ENCODE measurements at regions not wholly inside any gene's neighbourhood (a gene's known extent, or its start where the extent isn't known, plus 50 kb on each side); places are given as distances from the start of the nearest gene placed in this dataset.

DNA sequence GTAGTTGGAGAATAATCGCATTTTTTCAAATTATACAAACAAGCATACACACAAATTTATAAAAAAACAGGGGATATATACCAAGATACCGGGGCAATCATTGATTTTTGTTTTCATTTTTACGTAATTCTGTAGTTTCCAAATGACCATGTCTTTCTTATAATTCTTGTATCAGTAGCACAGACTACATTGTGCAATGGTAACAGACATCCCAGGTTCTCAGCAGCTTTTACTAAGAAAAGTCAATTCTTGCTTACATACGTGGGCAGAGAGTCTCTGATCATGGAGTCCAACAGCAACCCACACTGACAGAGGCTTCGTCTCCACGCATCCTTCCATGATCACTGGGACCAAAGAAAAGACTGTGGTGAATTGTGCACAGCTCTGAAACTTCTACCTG lies 441.3 kb downstream of the TBL1XR1 start:
- TF ChIP-seq, protein P1, sequence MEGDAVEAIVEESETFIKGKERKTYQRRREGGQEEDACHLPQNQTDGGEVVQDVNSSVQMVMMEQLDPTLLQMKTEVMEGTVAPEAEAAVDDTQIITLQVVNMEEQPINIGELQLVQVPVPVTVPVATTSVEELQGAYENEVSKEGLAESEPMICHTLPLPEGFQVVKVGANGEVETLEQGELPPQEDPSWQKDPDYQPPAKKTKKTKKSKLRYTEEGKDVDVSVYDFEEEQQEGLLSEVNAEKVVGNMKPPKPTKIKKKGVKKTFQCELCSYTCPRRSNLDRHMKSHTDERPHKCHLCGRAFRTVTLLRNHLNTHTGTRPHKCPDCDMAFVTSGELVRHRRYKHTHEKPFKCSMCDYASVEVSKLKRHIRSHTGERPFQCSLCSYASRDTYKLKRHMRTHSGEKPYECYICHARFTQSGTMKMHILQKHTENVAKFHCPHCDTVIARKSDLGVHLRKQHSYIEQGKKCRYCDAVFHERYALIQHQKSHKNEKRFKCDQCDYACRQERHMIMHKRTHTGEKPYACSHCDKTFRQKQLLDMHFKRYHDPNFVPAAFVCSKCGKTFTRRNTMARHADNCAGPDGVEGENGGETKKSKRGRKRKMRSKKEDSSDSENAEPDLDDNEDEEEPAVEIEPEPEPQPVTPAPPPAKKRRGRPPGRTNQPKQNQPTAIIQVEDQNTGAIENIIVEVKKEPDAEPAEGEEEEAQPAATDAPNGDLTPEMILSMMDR (conservative IDR thresholded peaks at IDR 0.05), result no peak
- Mint-ChIP-seq H3K36me3 (ENCODE audit: low read depth) (no peaks in the 10 kb centered on the region), H3K9me3 (no peaks in the 10 kb centered on the region), H3K27me3 (ENCODE audit: low read depth) (no peaks in the 10 kb centered on the region), H3K4me1 (no peaks in the 10 kb centered on the region), H3K4me3 (no peak overlapping the region), H3K27ac (ENCODE audit: unreplicated experiment) (no peak overlapping the region)
- no peak for DNase-seq (ENCODE audit: low read depth, low spot score)

DNA sequence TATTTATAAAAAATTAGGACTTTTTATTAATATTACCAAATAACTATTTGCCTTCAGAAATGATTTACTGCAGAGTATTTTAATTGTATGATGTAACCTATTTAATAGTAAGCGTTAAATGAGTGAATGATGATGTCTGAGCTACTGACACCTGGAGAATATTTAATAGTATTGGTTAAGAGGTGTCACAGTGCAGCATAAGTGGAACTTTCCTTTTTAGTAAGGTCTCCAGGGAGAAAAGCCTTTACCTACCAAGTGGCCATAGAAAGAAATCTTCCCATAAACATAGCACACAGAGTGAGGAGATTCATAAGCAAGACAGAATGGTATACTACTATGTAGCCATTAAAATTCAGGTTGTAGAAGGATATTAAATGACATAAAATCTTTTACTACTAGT lies 441.7 kb downstream of the TBL1XR1 start:
- Mint-ChIP-seq H3K27ac (ENCODE audit: unreplicated experiment) (no peak overlapping the region), H3K36me3 (ENCODE audit: low read depth) (no peaks in the 10 kb centered on the region), H3K27me3 (ENCODE audit: low read depth) (no peaks in the 10 kb centered on the region), H3K9me3 (no peaks in the 10 kb centered on the region), H3K4me3 (no peak overlapping the region), H3K4me1 (no peaks in the 10 kb centered on the region)
- DNase-seq (ENCODE audit: low read depth, low spot score), result no peak
- TF ChIP-seq, protein P1 (conservative IDR thresholded peaks at IDR 0.05), result no peak

DNA sequence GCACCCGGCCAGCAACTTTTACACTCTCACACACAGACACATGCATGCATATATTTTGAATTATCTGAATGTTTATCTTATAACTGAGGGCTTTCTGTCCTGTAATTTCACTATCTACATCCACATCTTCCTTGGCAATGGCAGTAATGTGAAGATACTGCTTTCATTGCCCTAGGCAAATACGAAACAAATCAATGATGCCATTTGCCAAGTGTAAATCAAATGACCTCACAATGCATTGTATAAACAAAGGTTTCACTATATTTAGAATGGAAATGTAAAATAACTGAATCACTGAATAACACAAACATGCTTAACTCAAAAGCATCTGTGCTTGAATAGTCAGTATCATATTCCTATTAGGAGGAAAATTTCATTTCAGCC lies 455.6 kb downstream of the TBL1XR1 start:
- H3K27me3 Mint-ChIP-seq (ENCODE audit: low read depth), result no peaks in the 10 kb centered on the region
- peaks cover 5% of the 10 kb centered on the region for H3K9me3 Mint-ChIP-seq
- no peak overlapping the region for H3K27ac Mint-ChIP-seq (ENCODE audit: unreplicated experiment)
- H3K4me3 Mint-ChIP-seq, result no peak overlapping the region
- H3K36me3 Mint-ChIP-seq (ENCODE audit: low read depth), result no peaks in the 10 kb centered on the region
- DNase-seq (ENCODE audit: low read depth, low spot score), result no peak
- TF ChIP-seq, protein P1 (conservative IDR thresholded peaks at IDR 0.05), result no peak
- H3K4me1 Mint-ChIP-seq, result no peaks in the 10 kb centered on the region

- Mint-ChIP-seq H3K4me1 (no peaks in the 10 kb centered on the region), H3K9me3 (peaks cover 5% of the 10 kb centered on the region), H3K36me3 (ENCODE audit: low read depth) (no peaks in the 10 kb centered on the region), H3K27me3 (ENCODE audit: low read depth) (no peaks in the 10 kb centered on the region), H3K4me3 (no peak overlapping the region), H3K27ac (ENCODE audit: unreplicated experiment) (no peak overlapping the region)
- DNase-seq (ENCODE audit: low read depth, low spot score), result no peak
- TF ChIP-seq, protein P1 (conservative IDR thresholded peaks at IDR 0.05), result no peak
These were observed 456.2 kb downstream of the TBL1XR1 start for GRCh38 chr3:176740906-176741663.

DNA sequence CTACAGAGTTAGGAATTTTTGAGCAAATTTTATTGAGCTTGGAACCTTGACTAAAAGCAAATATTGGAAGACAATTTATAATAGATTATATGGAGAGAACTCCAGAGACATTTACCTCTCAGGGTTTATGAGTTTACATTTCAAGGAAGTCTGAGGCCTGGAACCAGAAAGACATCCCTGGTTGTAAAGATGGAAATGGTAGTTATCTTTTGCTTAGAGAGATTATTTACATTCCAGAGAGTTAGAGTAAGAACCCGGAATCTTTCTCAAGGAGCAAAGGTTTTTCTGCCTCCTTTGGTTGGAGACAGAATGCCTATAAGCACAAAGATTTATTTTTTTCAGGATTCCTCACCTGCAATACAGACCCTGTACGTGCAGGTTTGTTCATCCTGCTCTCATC lies 458.1 kb downstream of the TBL1XR1 start:
- Mint-ChIP-seq H3K36me3 (ENCODE audit: low read depth) (no peaks in the 10 kb centered on the region), H3K27ac (ENCODE audit: unreplicated experiment) (no peak overlapping the region), H3K4me1 (no peaks in the 10 kb centered on the region), H3K27me3 (ENCODE audit: low read depth) (no peaks in the 10 kb centered on the region), H3K4me3 (no peak overlapping the region), H3K9me3 (peaks cover 5% of the 10 kb centered on the region)
- no peak for DNase-seq (ENCODE audit: low read depth, low spot score)
- TF ChIP-seq, protein P1 (conservative IDR thresholded peaks at IDR 0.05), result no peak

Data from neural crest cell (in vitro differentiated cells).